ENCODE measurements at regions not wholly inside any gene's neighbourhood (a gene's known extent, or its start where the extent isn't known, plus 50 kb on each side); places are given as distances from the start of the nearest gene placed in this dataset.

DNA sequence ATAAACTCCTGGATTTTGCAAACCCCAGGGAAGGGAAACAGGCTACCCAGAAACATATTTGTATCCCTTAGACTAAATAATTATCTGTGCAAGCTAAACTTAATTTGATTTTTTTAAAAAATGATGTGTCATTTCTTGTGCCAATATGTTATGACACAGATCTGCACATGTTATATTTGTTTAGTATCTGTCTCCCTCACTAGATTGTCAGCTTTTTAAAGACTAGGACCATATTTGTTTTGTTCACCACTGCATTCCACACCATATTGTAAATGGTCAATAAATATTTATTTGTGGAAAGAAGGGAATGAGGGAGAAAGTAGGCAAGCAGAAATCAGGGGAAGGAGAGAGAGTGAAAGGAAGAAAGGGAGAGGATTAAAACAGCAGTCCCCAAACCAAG is 143.3 kb upstream of the TNPO1 start:
- no peak for DNase-seq (ENCODE audit: extremely low spot score)
- ChIA-PET POLR2A (no interaction called here), CTCF (interaction anchor here (1.6 kb wide), 1 partner anchor 13 kb away, joined by 3 read pairs; no protein-coding TSS in a partner anchor)
- TF ChIP-seq, protein P1, sequence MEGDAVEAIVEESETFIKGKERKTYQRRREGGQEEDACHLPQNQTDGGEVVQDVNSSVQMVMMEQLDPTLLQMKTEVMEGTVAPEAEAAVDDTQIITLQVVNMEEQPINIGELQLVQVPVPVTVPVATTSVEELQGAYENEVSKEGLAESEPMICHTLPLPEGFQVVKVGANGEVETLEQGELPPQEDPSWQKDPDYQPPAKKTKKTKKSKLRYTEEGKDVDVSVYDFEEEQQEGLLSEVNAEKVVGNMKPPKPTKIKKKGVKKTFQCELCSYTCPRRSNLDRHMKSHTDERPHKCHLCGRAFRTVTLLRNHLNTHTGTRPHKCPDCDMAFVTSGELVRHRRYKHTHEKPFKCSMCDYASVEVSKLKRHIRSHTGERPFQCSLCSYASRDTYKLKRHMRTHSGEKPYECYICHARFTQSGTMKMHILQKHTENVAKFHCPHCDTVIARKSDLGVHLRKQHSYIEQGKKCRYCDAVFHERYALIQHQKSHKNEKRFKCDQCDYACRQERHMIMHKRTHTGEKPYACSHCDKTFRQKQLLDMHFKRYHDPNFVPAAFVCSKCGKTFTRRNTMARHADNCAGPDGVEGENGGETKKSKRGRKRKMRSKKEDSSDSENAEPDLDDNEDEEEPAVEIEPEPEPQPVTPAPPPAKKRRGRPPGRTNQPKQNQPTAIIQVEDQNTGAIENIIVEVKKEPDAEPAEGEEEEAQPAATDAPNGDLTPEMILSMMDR (IDR thresholded peaks at IDR 0.05; ENCODE audit: control extremely low read depth, extremely low read depth, low read depth, missing control alignments): no peak

GRCh38 chr5:72667708-72668107 is 148.8 kb upstream of the TNPO1 start:
- no peak for DNase-seq (ENCODE audit: extremely low spot score)
- POLR2A ChIA-PET: no interaction called here
- CTCF ChIA-PET: interaction anchor here (1.1 to 1.5 kb wide), 2 partner anchors 20 to 45 kb away, joined by 3 read pairs; no protein-coding TSS in a partner anchor
- TF ChIP-seq, protein P1 (IDR thresholded peaks at IDR 0.05; ENCODE audit: control extremely low read depth, extremely low read depth, low read depth, missing control alignments): no peak

DNA sequence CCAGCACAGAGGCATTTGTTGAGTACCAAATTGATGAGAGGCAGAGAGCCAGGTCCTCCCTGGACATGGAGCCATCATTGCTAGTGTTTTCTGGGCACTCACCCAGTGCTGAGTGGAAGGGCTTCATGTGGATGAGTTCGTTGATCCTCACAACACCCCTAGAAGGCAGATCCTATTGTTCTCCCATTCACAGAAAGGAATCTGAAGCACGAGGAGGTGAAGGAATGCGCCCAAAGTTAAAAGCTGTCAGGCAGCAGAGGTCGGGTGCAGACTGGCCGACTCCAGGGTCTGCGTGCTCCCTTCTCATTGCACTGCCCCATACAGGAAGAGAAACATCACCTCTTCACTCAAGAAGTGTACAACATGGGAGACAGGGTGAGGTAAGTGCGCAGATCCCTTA is 153.5 kb upstream of the TNPO1 start:
- ChIA-PET POLR2A (no interaction called here), CTCF (interaction anchor here (1.3 kb wide), 1 partner anchor 9 kb away, joined by 4 read pairs; no protein-coding TSS in a partner anchor)
- DNase-seq (ENCODE audit: extremely low spot score): no peak
- TF ChIP-seq, protein P1 (IDR thresholded peaks at IDR 0.05; ENCODE audit: control extremely low read depth, extremely low read depth, low read depth, missing control alignments): no peak

DNA sequence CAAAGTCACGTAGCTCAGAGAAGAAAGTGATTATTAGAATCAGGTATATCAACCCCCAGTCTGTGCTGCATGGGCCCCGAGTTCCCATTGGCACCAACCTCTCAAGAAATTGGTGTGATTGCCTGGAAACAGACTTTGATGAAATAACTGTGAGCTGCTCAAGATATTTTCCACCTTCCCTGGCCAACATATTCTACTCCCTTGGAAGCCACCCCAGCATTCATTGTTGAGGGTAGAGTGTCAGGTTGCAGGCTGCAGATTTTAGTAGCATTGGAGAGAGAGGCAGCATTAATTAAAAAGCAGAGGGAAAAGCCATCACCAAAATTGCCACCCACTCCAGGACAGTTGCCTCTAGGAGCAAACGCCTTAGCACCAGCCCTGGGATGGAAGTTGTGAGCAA is 154.2 kb upstream of the TNPO1 start:
- CTCF ChIA-PET: no interaction called here
- POLR2A ChIA-PET: no interaction called here
- DNase-seq (ENCODE audit: extremely low spot score): no peak
- TF ChIP-seq, protein P1 (IDR thresholded peaks at IDR 0.05; ENCODE audit: control extremely low read depth, extremely low read depth, low read depth, missing control alignments): no peak

DNA sequence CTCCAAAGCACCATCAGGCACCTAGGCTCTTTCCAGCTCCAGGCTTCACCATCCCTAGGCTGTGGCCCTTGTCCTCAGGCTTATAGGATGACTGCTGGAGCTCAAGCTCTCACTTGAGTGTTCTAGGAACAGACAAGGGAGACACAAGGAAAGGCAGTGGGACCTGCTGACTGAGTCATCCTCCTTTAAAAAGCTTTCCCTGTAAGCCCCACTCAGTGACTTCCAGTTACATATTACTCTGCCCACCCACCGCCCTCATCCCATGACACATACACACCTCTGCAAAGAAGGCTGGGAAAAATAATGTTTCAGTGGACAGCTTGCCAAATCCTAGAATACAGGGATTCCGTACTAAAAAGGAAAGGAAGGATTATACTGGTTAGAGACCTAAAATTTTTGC is 154.2 kb upstream of the ZNF366 start:
- ChIA-PET CTCF (interaction anchor here (1.0 kb wide), 1 partner anchor 10 kb away, joined by 3 read pairs; no protein-coding TSS in a partner anchor), POLR2A (no interaction called here)
- no peak for DNase-seq (ENCODE audit: extremely low spot score)
- TF ChIP-seq, protein P1 (IDR thresholded peaks at IDR 0.05; ENCODE audit: control extremely low read depth, extremely low read depth, low read depth, missing control alignments): no peak

- TF ChIP-seq, protein P1 (IDR thresholded peaks at IDR 0.05; ENCODE audit: control extremely low read depth, extremely low read depth, low read depth, missing control alignments): no peak
- no peak for DNase-seq (ENCODE audit: extremely low spot score)
- CTCF ChIA-PET: interaction anchor here (1.0 kb wide), 1 partner anchor 13 kb away, joined by 3 read pairs; no protein-coding TSS in a partner anchor
- POLR2A ChIA-PET: no interaction called here
Measured at GRCh38 chr5:72659726-72660125, 152.5 kb upstream of the ZNF366 start.

Measured in GM10248 (cell line).